ENCODE measurements at regions not wholly inside any gene's neighbourhood (a gene's known extent, or its start where the extent isn't known, plus 50 kb on each side); places are given as distances from the start of the nearest gene placed in this dataset.

DNA sequence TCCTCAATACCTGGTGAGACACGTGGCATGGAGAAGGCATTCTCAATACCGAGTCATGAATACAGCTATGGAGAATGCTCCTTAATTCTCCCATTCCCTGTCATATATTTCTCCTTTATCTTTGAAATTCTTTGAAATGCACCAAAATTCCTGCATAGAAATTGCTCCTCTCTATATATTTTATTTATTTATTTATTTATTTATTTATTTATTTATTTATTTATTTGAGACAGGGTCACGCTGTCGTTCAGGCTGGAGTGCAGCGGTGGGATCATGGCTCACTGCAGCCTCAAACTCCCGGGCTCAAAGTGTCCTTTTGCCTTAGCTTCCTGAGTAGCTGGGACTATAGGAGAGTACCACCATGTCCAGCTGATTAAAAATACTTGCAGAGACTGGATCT is 190.3 kb upstream of the MAF start:
- Histone ChIP-seq H3K9me3 (ENCODE audit: low read depth, low read length, poor library complexity, severe bottlenecking) (peaks cover 4% of the 10 kb centered on the region), H3K36me3 (ENCODE audit: insufficient read depth, low read length, poor library complexity, severe bottlenecking) (no peaks in the 10 kb centered on the region), H3K4me1 (ENCODE audit: insufficient read depth, low read length, poor library complexity, severe bottlenecking) (no peaks in the 10 kb centered on the region), H3K4me3 (ENCODE audit: low read depth, low read length, poor library complexity, severe bottlenecking) (no peak overlapping the region), H3K27ac (ENCODE audit: low read depth, low read length, poor library complexity, severe bottlenecking) (no peak overlapping the region), H3K27me3 (replicated peaks; ENCODE audit: insufficient read depth, low read depth, low read length, poor library complexity) (no peaks in the 10 kb centered on the region)
- CTCF ChIA-PET = no interaction called here
- no peak for DNase-seq (ENCODE audit: low spot score)
- intact Hi-C loops (cut with micrococcal nuclease; ENCODE audit: unreplicated experiment) = no loop called here
- no peak for TF ChIP-seq EZH2 (IDR thresholded peaks at IDR 0.05; ENCODE audit: borderline replicate concordance, low read depth, low read length, poor library complexity, severe bottlenecking)
- TF ChIP-seq, protein P1, sequence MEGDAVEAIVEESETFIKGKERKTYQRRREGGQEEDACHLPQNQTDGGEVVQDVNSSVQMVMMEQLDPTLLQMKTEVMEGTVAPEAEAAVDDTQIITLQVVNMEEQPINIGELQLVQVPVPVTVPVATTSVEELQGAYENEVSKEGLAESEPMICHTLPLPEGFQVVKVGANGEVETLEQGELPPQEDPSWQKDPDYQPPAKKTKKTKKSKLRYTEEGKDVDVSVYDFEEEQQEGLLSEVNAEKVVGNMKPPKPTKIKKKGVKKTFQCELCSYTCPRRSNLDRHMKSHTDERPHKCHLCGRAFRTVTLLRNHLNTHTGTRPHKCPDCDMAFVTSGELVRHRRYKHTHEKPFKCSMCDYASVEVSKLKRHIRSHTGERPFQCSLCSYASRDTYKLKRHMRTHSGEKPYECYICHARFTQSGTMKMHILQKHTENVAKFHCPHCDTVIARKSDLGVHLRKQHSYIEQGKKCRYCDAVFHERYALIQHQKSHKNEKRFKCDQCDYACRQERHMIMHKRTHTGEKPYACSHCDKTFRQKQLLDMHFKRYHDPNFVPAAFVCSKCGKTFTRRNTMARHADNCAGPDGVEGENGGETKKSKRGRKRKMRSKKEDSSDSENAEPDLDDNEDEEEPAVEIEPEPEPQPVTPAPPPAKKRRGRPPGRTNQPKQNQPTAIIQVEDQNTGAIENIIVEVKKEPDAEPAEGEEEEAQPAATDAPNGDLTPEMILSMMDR (conservative IDR thresholded peaks at IDR 0.05; ENCODE audit: low read depth, low read length) = no peak
- POLR2A ChIA-PET (ENCODE audit: low non-redundant PET) = no interaction called here
- BruUV-seq (replicated peaks) = no TSS peak

DNA sequence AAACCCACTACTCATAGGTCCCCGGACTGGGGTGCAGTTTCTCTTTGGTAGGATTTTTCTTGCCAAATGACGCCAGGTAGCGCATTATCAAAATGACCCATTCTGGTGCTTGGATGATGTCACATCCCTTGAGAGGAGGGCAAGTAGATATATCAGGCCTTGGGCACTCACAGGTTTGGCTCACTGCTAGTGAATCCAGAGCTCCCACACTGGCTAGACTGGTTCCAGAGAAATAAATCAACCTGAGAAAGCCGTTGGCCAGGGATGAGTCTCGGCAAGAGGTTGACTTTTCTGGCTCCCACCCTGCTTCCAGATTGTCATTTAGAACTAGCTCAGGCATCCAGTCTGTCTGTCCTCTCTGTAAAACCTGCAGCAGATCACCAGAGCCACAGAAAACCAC is 188.4 kb upstream of the MAF start:
- H3K4me1 ChIP-seq (ENCODE audit: insufficient read depth, low read length, poor library complexity, severe bottlenecking) = no peaks in the 10 kb centered on the region
- DNase-seq (ENCODE audit: low spot score) = no peak
- TF ChIP-seq, protein P1 (conservative IDR thresholded peaks at IDR 0.05; ENCODE audit: low read depth, low read length) = no peak
- no peak for TF ChIP-seq EZH2 (IDR thresholded peaks at IDR 0.05; ENCODE audit: borderline replicate concordance, low read depth, low read length, poor library complexity, severe bottlenecking)
- H3K4me3 ChIP-seq (ENCODE audit: low read depth, low read length, poor library complexity, severe bottlenecking) = no peak overlapping the region
- no peaks in the 10 kb centered on the region for H3K36me3 ChIP-seq (ENCODE audit: insufficient read depth, low read length, poor library complexity, severe bottlenecking)
- POLR2A ChIA-PET (ENCODE audit: low non-redundant PET) = no interaction called here
- no TSS peak for BruUV-seq (replicated peaks)
- intact Hi-C loops (cut with micrococcal nuclease; ENCODE audit: unreplicated experiment) = no loop called here
- H3K9me3 ChIP-seq (ENCODE audit: low read depth, low read length, poor library complexity, severe bottlenecking) = peaks cover 4% of the 10 kb centered on the region
- CTCF ChIA-PET = no interaction called here
- no peak overlapping the region for H3K27ac ChIP-seq (ENCODE audit: low read depth, low read length, poor library complexity, severe bottlenecking)
- H3K27me3 ChIP-seq (replicated peaks; ENCODE audit: insufficient read depth, low read depth, low read length, poor library complexity) = no peaks in the 10 kb centered on the region

DNA sequence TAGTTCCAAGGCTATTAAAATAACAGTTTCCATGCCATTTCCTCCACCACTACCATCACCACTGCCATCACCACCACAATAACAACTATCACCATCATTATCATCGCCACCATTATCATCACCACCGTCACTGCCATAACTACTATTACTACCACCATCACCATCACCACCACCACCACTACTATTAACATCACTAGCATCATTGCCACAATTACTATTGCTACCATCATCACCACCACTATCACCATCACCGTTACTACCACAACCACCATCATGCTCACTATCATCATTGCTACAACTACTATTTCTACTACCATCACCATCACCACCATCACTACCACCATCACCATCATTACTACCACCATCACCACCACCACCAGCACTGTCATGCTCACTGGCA is 185.9 kb upstream of the MAF start:
- H3K4me3 ChIP-seq (ENCODE audit: low read depth, low read length, poor library complexity, severe bottlenecking) = no peak overlapping the region
- ChIA-PET CTCF (no interaction called here), POLR2A (ENCODE audit: low non-redundant PET) (no interaction called here)
- H3K9me3 ChIP-seq (ENCODE audit: low read depth, low read length, poor library complexity, severe bottlenecking) = peaks cover 4% of the 10 kb centered on the region
- no peaks in the 10 kb centered on the region for H3K27me3 ChIP-seq (replicated peaks; ENCODE audit: insufficient read depth, low read depth, low read length, poor library complexity)
- H3K36me3 ChIP-seq (ENCODE audit: insufficient read depth, low read length, poor library complexity, severe bottlenecking) = no peaks in the 10 kb centered on the region
- H3K4me1 ChIP-seq (ENCODE audit: insufficient read depth, low read length, poor library complexity, severe bottlenecking) = no peaks in the 10 kb centered on the region
- H3K27ac ChIP-seq (ENCODE audit: low read depth, low read length, poor library complexity, severe bottlenecking) = no peak overlapping the region
- TF ChIP-seq EZH2 (IDR thresholded peaks at IDR 0.05; ENCODE audit: borderline replicate concordance, low read depth, low read length, poor library complexity, severe bottlenecking) = no peak
- TF ChIP-seq, protein P1 (conservative IDR thresholded peaks at IDR 0.05; ENCODE audit: low read depth, low read length) = no peak
- intact Hi-C loops (cut with micrococcal nuclease; ENCODE audit: unreplicated experiment) = no loop called here
- no peak for DNase-seq (ENCODE audit: low spot score)
- no TSS peak for BruUV-seq (replicated peaks)
